Mucosa of gallbladder (tissue), 1 donor: ENCODE measurements at regions not wholly inside any gene's neighbourhood (a gene's known extent, or its start where the extent isn't known, plus 50 kb on each side); places are given as distances from the start of the nearest gene placed in this dataset.
A peak's percentile ranks its signal among the peaks of the same experiment; 100 is the strongest.
"Not testable (repeated sequence)": the region's sequence is repeated elsewhere in the genome, so short reads cannot be mapped to it uniquely, and the experiment has no call there.

Experiments used
- DNase-seq: peaks from one replicate; pipeline ENCODE4 v3.0.0-alpha.2; 2020; ENCODE audit warnings: low spot score
- donor health status: DM: no; HTN: no; CAD: no.

GRCh38 chr4:52372747-52373146 lies 286.4 kb downstream of the USP46 start:
- no peak for DNase-seq

GRCh38 chr4:52373650-52374049 lies 285.5 kb downstream of the USP46 start:
- no peak for DNase-seq

- DNase-seq, result no peak
Measured at GRCh38 chr4:52374877-52375276, 284.2 kb downstream of the USP46 start.

- DNase-seq, result peak; percentile 42
Measured at GRCh38 chr4:52376132-52376704, 282.9 kb downstream of the USP46 start.

GRCh38 chr4:52377563-52377962 lies 281.5 kb downstream of the USP46 start:
- DNase-seq, result no peak

GRCh38 chr4:52407545-52407944 lies 251.6 kb downstream of the USP46 start:
- no peak for DNase-seq

GRCh38 chr4:52408032-52408431 lies 251.1 kb downstream of the USP46 start:
- DNase-seq, result no peak

- DNase-seq, result no peak
Measured at GRCh38 chr4:52408471-52408870, 250.6 kb downstream of the USP46 start.

GRCh38 chr4:52409766-52410165 lies 249.3 kb downstream of the USP46 start:
- not testable (repeated sequence) for DNase-seq

GRCh38 chr4:52410971-52411370 lies 248.1 kb downstream of the USP46 start:
- DNase-seq, result no peak

- DNase-seq, result no peak
Measured at GRCh38 chr4:52420330-52420729, 238.8 kb downstream of the USP46 start.

GRCh38 chr4:52421811-52422213 lies 237.3 kb downstream of the USP46 start:
- no peak for DNase-seq

GRCh38 chr4:52423967-52424366 lies 235.1 kb downstream of the USP46 start:
- no peak for DNase-seq

GRCh38 chr4:52425751-52426326 lies 233.3 kb downstream of the USP46 start:
- peak; percentile 67 for DNase-seq

GRCh38 chr4:52431410-52431809 lies 227.7 kb downstream of the USP46 start:
- no peak for DNase-seq

GRCh38 chr4:52431869-52432268 lies 227.2 kb downstream of the USP46 start:
- no peak for DNase-seq

- not testable (repeated sequence) for DNase-seq
Measured at GRCh38 chr4:52442524-52442923, 216.6 kb downstream of the USP46 start.

- DNase-seq, result no peak
Measured at GRCh38 chr4:52472444-52472843, 186.7 kb downstream of the USP46 start.

- no peak for DNase-seq
Measured at GRCh38 chr4:52477191-52477780, 181.8 kb downstream of the USP46 start.

- no peak for DNase-seq
Measured at GRCh38 chr4:52483186-52483890, 175.8 kb downstream of the USP46 start.

GRCh38 chr4:52507774-52508173 lies 151.3 kb downstream of the USP46 start:
- no peak for DNase-seq

- no peak for DNase-seq
Measured at GRCh38 chr4:52510939-52511565, 148.0 kb downstream of the USP46 start.

GRCh38 chr4:52511825-52512224 lies 147.3 kb downstream of the USP46 start:
- no peak for DNase-seq
